Mesothelial cell of epicardium (in vitro differentiated cells): ENCODE measurements at regions not wholly inside any gene's neighbourhood (a gene's known extent, or its start where the extent isn't known, plus 50 kb on each side); places are given as distances from the start of the nearest gene placed in this dataset.
"Not testable (repeated sequence)": the region's sequence is repeated elsewhere in the genome, so short reads cannot be mapped to it uniquely, and the experiment has no call there.

Experiments
- DNase-seq, 2 experiments: peaks; one replicate each; pipeline ENCODE4 v3.0.0; 2021; ENCODE audit warnings: low spot score in 2 of 2; ENCODE audit not compliant: unreplicated experiment in 2 of 2
- H3K27ac Mint-ChIP-seq: 2 replicates; pipeline ENCODE4 v1.8.0; 2021; ENCODE audit warnings: mixed read lengths
- H3K27me3 Mint-ChIP-seq: 2 replicates; pipeline ENCODE4 v1.8.0; 2021; ENCODE audit warnings: low read depth, mixed read lengths
- H3K36me3 Mint-ChIP-seq: 2 replicates; pipeline ENCODE4 v1.8.0; 2021; ENCODE audit warnings: mixed read lengths
- H3K4me1 Mint-ChIP-seq: 2 replicates; pipeline ENCODE4 v1.8.0; 2021; ENCODE audit warnings: mixed read lengths
- H3K4me3 Mint-ChIP-seq: 2 replicates; pipeline ENCODE4 v1.8.0; 2021; ENCODE audit warnings: mild to moderate bottlenecking, moderate library complexity, mixed read lengths
- H3K9me3 Mint-ChIP-seq: 2 replicates; pipeline ENCODE4 v1.8.0; 2021; ENCODE audit warnings: mixed read lengths
- TF ChIP-seq, protein P1 (sequence below): fragments of 200-600 bp; sonication (generic); IDR thresholded peaks from one replicate; pipeline ENCODE4 v1.5.0; 2021; ENCODE audit warnings: antibody characterized with exemption; ENCODE audit not compliant: unreplicated experiment

DNA sequence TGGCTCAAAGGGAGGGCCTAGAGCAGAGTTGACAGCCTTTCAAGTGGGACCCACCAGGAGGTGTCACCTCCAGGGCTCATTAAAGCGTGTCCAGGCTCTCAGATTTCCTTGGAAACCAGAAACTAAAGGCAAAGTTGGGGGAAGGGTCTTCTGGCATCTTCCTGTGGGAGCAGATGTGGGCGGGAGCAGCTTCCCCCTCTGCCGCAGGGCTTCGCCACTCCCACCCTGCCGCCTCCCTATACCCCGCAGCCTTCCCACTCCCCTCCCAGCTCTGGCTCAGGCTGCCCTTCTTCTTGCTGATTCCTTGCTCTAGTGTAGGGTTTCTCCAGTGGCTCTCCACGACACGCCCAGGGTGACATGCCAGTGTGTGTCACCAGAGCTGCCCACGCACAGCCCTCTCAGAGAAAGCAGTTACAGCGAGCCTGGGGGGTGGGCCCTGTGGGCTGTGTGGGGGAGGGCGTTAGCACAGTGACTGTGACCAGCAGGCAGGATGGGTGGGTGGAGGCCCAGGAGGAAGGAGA, 91.6 kb upstream of the LRPAP1 start:
- DNase-seq, H3K4me3 Mint-ChIP-seq: not testable (repeated sequence)
- peak overlapping the region; percentile 27 for H3K27ac Mint-ChIP-seq

DNA sequence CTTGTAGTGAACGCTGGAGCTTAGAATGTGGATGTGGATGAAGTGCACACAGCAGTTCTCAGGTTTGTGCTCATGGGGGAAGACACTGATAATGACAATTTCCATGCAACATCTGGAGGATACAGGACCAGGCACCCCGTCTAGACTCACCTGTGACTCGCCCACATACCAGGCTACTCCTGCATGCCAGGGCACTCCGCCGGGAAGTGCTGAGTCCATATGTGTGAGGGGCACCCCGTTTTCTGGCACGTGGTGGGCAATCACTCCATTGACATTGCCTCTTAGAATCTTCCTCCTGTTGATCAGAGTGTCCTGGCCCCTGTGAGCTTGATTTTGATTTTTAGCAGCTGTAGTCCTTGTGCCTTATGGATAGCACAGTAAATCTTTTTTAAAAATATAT, 90.9 kb upstream of the LRPAP1 start:
- no peak overlapping the region for H3K27ac Mint-ChIP-seq
- no peaks in the 10 kb centered on the region for H3K36me3 Mint-ChIP-seq
- H3K4me3 Mint-ChIP-seq = no peak overlapping the region
- H3K4me1 Mint-ChIP-seq = peaks cover 15% of the 10 kb centered on the region
- peaks cover 19% of the 10 kb centered on the region for H3K9me3 Mint-ChIP-seq
- TF ChIP-seq, protein P1, sequence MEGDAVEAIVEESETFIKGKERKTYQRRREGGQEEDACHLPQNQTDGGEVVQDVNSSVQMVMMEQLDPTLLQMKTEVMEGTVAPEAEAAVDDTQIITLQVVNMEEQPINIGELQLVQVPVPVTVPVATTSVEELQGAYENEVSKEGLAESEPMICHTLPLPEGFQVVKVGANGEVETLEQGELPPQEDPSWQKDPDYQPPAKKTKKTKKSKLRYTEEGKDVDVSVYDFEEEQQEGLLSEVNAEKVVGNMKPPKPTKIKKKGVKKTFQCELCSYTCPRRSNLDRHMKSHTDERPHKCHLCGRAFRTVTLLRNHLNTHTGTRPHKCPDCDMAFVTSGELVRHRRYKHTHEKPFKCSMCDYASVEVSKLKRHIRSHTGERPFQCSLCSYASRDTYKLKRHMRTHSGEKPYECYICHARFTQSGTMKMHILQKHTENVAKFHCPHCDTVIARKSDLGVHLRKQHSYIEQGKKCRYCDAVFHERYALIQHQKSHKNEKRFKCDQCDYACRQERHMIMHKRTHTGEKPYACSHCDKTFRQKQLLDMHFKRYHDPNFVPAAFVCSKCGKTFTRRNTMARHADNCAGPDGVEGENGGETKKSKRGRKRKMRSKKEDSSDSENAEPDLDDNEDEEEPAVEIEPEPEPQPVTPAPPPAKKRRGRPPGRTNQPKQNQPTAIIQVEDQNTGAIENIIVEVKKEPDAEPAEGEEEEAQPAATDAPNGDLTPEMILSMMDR = no peak
- no peak for DNase-seq
- H3K27me3 Mint-ChIP-seq = peaks cover 35% of the 10 kb centered on the region

More for the DNA sequence above, 91.6 kb upstream of the LRPAP1 start:
- H3K36me3 Mint-ChIP-seq = not testable (repeated sequence)
- Mint-ChIP-seq H3K27me3 (peaks cover 32% of the 10 kb centered on the region), H3K4me1 (peaks cover 15% of the 10 kb centered on the region), H3K9me3 (peaks cover 14% of the 10 kb centered on the region)

DNA sequence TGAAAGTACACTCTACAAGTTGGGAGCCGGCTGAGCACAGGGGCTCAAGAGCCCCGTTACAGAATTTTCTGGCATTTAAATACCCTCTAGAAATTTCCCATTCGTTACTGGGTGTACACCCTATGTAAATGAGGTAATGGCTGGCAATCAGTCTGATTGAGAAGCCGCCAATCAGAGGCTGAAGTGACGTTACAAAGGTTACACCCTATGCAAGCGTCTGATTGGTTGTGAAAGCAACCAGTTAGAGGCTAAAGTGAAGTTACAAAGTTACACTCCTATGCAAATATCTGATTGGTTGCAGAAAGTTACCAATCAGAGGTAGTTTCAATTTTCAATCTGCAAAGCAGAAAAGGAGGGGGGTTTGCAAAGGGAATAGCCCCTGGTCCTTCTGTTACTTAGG, 88.1 kb upstream of the LRPAP1 start:
- not testable (repeated sequence) for DNase-seq
- peaks cover 36% of the 10 kb centered on the region for H3K27me3 Mint-ChIP-seq

DNA sequence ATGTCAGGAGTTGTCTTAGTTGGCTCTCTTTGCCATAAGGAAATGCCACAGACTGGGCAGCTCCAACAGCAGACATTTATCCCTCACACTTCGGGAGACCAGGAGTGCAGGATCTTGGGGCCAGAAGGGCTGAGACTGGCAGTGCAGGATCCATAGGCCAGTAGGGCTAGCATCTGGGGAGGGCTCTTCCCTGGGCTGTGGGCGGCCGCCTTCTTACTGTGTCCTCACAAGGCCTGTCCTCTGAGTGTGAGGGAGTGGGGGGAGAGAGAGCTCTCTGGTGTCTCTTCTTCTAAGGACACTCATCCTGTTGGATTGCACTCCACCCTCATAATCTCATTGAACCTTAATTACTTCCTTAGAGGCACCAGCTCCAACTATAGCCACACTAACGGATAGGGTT, 87.5 kb upstream of the LRPAP1 start:
- H3K27ac Mint-ChIP-seq, H3K4me3 Mint-ChIP-seq, H3K36me3 Mint-ChIP-seq, DNase-seq: not testable (repeated sequence)
- Mint-ChIP-seq H3K27me3 (peaks cover 29% of the 10 kb centered on the region), H3K4me1 (peaks cover 26% of the 10 kb centered on the region), H3K9me3 (peaks cover 23% of the 10 kb centered on the region)

More for the DNA sequence above, 88.1 kb upstream of the LRPAP1 start:
- H3K36me3 Mint-ChIP-seq, H3K27ac Mint-ChIP-seq, H3K4me3 Mint-ChIP-seq: not testable (repeated sequence)
- H3K4me1 Mint-ChIP-seq = peaks cover 25% of the 10 kb centered on the region
- H3K9me3 Mint-ChIP-seq = peaks cover 23% of the 10 kb centered on the region

DNA sequence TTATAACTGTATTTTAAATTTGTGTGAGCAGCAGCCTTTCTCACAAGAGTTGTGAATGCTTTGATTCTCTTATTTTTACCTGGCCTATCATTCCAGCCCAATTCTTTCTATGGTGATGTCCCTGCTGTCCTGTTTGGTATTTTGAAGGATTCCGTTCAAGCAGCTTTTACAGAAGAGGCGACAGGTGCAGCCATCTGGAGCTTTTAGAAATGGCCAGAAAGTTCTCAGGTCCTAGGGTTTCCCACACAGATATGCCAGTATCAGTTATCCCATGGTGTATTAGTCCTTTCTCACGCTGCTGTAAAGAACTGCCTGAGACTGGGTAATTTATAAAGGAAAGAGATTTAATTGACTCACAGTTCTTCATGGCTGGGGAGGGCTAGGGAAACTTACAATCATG, 86.1 kb upstream of the LRPAP1 start:
- H3K4me1 Mint-ChIP-seq = peaks cover 26% of the 10 kb centered on the region
- peaks cover 23% of the 10 kb centered on the region for H3K27me3 Mint-ChIP-seq
- H3K4me3 Mint-ChIP-seq = not testable (repeated sequence)

DNA sequence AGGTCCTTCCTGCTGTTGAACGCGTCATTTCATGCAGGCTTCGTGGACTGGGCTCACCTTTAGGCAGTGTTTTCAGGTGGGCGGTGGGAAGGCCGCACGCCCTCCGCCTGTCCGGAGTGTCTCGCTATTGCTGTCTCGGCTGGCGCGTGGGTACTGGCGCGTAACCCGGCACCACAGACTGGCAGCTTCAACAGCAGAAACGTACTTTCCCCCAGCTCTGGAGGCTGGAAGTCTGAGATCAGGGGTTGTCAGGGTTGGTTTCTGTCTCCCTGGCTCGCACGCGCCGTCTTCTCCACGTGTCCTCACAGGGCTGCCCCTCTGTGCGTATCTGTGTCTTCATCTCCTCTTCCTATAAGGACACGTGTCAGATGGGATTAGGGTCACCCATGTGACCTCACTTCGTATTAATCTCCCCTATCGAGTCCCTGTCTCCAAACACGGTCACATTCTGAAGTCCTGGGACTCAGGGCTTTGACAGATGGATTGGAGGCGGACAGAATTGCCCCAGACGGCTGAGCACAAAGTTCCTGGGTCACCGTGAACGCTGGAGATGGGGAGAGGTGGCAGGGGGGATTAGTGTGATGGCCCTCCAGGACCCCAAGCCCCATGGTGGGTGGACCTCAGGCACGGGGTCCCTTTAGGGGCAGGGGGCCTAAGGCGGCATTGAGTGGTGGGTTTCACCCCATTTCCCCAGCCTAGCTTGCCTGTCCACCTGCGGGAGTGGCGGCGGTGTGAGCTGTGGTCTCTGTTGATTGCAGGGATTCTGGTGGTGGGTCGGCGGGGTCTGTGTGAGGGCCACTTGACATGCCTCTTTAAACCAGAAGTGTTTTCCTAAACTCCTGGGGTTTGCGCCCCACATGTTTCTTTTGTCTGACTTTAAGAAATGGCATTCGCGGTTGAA, 83.4 kb upstream of the LRPAP1 start:
- H3K4me3 Mint-ChIP-seq = no peak overlapping the region
- peaks cover 20% of the 10 kb centered on the region for H3K9me3 Mint-ChIP-seq
- peaks cover 15% of the 10 kb centered on the region for H3K27me3 Mint-ChIP-seq
- TF ChIP-seq, protein P1 = no peak
- peaks cover 34% of the 10 kb centered on the region for H3K4me1 Mint-ChIP-seq
- no peak overlapping the region for H3K27ac Mint-ChIP-seq
- DNase-seq = no peak
- no peaks in the 10 kb centered on the region for H3K36me3 Mint-ChIP-seq

More for the DNA sequence above, 86.1 kb upstream of the LRPAP1 start:
- not testable (repeated sequence) for DNase-seq, H3K27ac Mint-ChIP-seq, H3K36me3 Mint-ChIP-seq
- peaks cover 23% of the 10 kb centered on the region for H3K9me3 Mint-ChIP-seq

DNA sequence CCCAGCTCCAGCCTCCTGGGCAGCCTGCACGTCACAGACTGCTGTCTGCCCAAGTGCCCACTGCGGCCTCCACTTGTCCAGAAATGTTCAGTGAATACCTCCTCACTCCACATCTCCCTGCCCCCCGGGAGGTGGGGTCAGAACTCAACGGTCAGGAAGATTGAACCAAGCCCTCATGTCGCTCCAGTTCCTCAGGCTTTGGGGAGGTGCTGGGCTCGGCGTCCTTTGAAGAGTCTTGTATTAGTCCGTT, 82.4 kb upstream of the LRPAP1 start:
- Mint-ChIP-seq H3K27me3 (peaks cover 15% of the 10 kb centered on the region), H3K4me3 (no peak overlapping the region), H3K9me3 (peaks cover 17% of the 10 kb centered on the region), H3K27ac (peak overlapping the region; percentile 17), H3K36me3 (no peaks in the 10 kb centered on the region), H3K4me1 (peaks cover 31% of the 10 kb centered on the region)
- DNase-seq = no peak
- TF ChIP-seq, protein P1 = no peak
